ENCODE measurements at regions not wholly inside any gene's neighbourhood (a gene's known extent, or its start where the extent isn't known, plus 50 kb on each side); places are given as distances from the start of the nearest gene placed in this dataset.

DNA sequence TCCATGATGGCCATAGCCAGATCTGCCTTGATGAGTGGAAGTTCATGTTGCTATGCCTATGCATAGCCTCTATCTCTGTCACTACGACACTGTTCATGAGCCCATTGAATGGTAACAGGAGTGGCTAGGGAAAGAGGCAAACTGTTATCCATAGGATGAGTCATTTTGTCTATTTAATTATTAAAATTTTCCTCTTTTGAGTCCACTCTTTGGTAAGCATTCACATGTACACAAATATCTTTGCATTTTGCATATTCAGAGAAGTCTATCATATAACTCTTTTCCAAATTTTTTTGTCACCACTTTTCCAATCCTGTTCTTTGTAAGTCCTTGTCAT is 364.4 kb downstream of the KCNJ3 start:
- DNase-seq (ENCODE audit: low read depth, low spot score) = no peak
- no peak overlapping the region for H3K4me3 ChIP-seq (ENCODE audit: low read length)

DNA sequence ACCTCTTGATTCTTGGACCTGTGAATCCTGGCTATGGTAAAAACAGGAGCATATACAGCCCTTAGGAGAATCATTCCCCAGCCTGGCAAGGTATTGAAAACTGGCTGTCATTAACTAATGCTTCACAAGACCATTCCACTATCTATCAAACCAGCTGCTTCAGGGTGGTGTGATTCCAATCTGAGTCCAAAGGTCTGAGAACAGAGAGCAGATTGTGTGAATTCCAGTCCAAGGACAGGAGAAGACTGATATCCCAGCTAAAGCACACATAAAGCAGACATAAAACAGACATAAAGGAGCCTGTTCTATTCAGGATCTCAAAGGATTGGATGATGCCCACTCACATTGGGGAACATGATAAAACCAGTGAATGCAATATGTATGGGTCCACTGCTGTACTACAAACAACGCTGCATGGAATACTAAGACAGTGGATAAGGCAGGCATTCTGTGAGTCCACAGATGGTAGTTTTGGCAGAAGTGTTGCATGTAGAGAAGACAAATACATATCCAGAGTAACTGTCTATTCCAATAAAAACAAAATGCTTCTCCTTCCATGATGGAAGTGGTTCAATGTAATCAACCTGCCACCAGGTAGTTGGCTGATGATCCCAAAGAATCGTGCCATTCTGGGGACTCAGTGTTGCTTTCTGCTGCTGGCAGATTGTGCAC is 363.9 kb downstream of the KCNJ3 start:
- no peak overlapping the region for H3K4me3 ChIP-seq (ENCODE audit: low read length)
- DNase-seq (ENCODE audit: low read depth, low spot score) = no peak

DNA sequence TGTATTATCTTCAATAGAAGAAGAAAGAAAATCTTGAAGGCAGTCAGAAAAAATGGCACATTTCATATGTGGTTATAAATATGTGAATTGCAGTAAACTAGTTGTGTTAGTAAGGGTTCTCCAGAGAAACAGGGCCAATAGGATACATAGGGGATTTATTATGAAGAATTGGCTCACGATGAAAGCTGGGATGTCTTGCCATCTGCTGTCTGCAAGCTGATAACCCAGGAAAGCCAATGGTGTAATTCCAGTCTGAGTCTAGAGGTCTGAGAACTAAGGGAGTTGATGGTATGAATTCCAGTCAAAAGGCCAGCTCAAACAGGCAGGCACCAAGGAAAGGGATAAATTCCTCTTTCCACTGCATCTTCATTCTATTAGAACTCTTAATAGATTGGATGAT is 362.4 kb downstream of the KCNJ3 start:
- no peak for DNase-seq (ENCODE audit: low read depth, low spot score)
- H3K4me3 ChIP-seq (ENCODE audit: low read length) = no peak overlapping the region

DNA sequence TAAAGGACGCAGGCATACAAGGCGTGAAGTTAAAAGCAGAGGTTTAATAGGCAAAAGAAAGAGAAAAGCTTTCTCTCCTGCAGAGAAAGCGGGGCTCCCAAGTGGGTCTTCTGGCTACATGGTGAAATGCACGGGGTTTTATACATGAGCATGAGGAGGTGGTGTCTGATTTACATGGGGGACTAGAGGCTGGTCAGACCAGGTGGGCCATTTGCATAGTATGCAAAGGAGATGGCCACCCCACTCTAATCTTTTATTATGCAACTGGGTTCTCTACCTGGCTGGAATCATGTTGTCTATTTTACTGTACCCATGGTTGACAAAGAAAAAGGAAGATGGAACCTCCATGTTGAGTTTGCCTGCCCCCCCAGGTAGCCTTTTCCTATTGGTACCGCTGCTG is 356.2 kb downstream of the KCNJ3 start:
- DNase-seq (ENCODE audit: low read depth, low spot score) = no peak
- no peak overlapping the region for H3K4me3 ChIP-seq (ENCODE audit: low read length)

DNA sequence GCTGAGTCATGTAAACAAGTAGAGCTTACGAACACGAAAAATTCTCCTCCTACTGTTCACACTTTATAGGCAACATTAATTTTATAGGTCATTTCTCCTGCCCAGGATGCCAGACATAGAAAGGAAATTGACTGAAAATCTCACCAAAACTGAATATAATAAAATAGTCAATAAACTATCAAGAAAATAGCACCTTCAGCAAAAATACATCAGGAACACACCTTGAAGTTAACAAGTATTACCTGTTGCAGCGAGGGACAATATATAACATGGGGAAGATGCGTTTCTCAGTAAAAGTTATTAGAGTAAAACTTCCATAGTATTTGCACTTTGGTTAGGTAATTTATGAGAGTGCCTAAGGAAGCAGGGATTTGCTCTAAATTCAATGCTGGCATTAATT is 344.6 kb downstream of the KCNJ3 start:
- no peak overlapping the region for H3K4me3 ChIP-seq (ENCODE audit: low read length)
- no peak for DNase-seq (ENCODE audit: low read depth, low spot score)

DNA sequence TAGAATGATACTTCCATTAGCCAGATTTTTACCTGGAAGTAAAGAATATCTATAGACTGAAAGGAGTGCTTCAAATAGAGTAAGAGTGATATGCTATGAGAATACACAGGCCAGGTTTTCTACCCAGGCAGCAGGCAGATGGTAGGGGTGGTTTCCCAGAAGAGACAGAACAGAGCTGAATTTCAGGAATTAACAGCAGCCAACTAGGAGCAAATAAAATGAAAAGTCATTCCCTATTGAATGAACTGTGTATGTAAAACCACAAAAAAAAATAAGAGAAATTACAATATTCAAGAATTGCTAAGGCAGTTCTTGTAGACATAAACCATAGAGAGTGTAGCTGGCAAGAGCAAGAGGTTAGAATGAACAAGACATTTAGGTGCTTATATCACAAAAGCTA is 336.8 kb downstream of the KCNJ3 start:
- H3K4me3 ChIP-seq (ENCODE audit: low read length) = no peak overlapping the region
- no peak for DNase-seq (ENCODE audit: low read depth, low spot score)

DNA sequence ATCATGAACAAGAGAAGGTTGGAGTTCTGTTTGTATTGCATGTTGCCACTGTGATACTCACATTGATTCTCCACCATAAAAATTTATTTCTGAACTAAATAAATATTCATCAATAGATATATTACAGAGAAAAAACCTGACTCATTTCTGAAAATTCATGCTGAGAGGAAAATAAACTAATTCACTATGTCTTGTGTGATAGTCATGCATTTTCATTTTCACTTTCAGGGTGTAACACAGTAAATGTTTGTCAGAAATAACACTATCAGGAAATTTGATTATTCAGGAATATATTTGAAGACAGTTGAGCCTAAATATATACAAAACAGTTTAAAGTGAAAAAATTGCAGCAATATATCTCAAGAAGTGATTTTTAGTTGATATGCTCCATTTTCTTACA is 335.2 kb downstream of the KCNJ3 start:
- no peak overlapping the region for H3K4me3 ChIP-seq (ENCODE audit: low read length)
- no peak for DNase-seq (ENCODE audit: low read depth, low spot score)

DNA sequence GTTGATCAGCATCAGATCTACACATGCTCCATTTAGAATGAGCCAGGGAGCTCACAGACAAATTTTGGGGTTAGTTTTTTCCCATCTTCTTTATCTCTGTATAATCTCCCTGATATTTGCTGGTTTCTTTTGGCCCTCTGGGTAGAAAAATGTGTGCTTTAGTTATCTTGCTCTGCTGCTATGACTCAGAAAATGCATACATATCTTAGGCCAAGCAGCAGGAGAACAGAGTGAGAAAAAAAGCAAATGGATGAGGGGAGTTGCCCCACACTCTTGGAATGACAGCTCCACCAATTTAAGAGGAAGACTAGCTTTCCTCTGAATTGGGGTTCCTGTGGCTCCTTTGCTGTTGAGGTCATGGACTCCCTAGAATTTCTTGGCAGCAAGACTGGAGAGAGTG is 331.8 kb downstream of the KCNJ3 start:
- H3K4me3 ChIP-seq (ENCODE audit: low read length) = no peak overlapping the region
- DNase-seq (ENCODE audit: low read depth, low spot score) = no peak

DNA sequence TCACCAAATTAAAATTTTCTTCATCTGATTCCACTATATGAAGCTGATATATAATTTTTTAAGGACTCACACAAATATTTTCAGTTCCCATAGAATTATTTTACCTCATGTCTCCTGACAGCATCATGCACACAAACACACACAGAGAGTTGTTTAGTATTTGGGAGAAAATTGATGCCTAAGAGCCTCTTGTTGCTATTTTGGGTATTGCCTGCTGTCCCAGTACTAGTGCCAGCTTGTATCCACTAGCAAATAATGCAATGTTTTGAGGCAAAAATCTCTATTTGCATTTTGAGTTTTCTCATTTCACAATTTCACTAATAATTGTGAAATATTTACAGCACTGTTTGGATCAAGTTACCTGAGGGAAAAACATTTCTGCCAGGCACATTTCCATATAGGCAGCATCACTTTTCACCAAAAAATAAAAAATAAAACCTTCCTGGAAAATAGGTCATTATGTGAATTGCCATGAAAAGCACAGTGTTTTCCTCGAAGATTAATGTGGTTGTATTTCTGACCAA is 328.2 kb downstream of the KCNJ3 start:
- H3K4me3 ChIP-seq (ENCODE audit: low read length) = no peak overlapping the region

DNA sequence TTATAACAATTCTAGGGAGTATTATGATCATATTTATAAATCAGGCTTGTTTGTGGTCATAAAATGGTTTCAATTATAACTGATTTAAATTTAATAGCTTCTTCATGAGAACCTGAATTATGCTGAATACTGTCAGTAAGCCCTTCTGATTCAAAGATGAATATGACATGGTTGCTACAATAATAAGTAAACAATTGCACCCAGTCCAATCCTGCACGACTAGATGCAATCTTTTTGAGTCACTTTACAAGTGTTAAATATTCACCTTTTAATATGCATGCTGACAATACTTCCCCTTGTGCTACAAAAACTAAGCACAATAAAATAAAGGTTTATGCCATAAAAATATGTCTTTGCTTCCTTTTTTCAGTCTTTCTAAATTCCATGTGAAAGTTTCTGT is 325.2 kb downstream of the KCNJ3 start:
- H3K4me3 ChIP-seq (ENCODE audit: low read length) = no peak overlapping the region
- DNase-seq (ENCODE audit: low read depth, low spot score) = no peak

More for the DNA sequence above, 328.2 kb downstream of the KCNJ3 start:
- no peak for DNase-seq (ENCODE audit: low read depth, low spot score)

DNA sequence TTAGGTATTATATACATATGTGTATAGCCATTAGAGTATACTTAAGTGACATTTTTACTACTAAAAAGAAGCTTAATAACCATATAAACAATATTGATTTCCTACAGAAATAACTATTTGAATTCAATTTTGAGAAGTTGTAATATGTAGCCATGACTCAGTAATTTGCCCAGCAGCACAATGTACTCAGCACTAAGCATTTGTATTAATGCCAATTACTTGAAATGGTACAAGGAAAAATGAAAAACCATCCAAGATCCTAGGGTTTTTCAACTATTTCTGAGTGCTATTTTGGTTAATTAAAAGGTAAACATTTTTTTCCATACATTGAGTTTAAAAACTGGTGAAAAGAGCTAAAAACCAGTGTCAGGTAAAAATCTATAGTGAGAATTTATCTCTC is 324.0 kb downstream of the KCNJ3 start:
- H3K4me3 ChIP-seq (ENCODE audit: low read length) = no peak overlapping the region
- no peak for DNase-seq (ENCODE audit: low read depth, low spot score)

DNA sequence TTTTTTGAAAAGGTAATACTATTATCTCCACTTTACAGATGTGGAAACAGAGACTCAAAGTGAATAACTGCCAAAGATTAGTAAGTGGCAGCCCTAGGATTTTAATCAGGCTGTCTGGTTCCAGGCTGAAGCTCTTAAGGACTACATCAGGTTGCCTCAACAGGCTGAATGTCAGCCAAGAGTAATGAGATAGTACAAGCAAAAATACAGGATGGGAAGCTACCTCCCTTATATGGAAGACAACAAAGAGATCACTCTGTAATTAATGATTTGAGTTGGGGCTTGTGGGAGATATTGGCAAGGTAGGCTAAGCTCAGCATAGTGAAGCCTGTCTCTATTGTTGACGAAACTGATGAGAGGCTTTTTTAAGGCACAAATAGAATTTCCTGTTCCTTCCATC is 323.1 kb downstream of the KCNJ3 start:
- DNase-seq (ENCODE audit: low read depth, low spot score) = no peak
- no peak overlapping the region for H3K4me3 ChIP-seq (ENCODE audit: low read length)

DNA sequence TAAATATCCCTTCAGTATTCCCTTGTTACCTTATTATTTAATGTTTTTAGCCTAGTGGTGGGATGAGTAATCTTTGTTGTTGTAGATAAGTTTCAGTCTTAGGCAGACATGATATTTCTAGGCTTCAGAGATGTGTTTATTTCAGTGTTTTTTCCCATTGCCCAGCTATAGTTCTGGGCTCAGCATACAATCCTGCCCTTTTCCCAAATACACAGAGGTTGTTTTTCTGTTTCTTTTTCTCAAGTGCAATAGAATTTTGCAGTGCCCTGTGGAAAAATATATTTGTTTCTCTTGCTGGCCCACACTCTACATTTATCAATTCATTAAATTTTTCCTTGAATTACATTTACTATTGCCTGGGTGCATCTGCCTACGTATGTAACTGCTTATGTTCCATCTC is 321.8 kb downstream of the KCNJ3 start:
- DNase-seq (ENCODE audit: low read depth, low spot score) = no peak
- H3K4me3 ChIP-seq (ENCODE audit: low read length) = no peak overlapping the region

DNA sequence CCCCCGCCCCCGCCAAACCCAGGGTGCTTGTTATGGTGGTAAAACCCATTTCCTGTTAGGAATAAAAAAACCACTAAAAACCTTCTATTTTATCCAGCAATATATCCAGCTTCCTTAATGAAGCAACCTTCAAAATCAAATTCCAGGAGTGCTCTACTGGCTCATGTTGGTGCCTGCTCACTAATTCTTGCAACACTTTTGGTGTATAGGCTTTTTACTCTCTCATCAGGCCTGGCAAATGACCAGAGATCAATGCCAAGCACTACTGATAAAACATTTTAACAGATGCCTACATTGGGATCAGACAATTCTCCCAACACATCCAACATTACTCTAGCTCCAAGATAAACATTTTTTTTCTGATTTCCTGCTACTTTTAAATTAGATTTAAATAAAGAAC is 312.4 kb downstream of the KCNJ3 start:
- no peak overlapping the region for H3K4me3 ChIP-seq (ENCODE audit: low read length)
- no peak for DNase-seq (ENCODE audit: low read depth, low spot score)

DNA sequence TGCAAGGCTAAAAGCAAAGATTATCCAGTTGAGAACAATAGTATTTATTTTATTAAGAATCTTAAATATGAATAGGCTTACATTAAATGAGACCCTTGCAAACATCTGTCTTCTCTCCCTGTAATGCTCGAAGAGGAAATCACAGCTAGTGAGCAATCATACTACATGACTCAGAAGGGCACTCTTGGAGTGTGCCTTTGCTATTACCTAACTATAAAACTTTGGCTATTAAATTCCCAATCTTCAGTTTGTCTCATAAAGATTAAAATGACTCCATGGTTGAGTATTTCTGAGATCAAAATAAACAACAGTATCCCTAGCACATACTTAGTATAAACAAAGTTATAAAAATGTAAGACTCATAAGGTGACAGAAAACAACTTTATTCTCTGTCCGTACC is 296.9 kb downstream of the KCNJ3 start:
- DNase-seq (ENCODE audit: low read depth, low spot score) = no peak
- no peak overlapping the region for H3K4me3 ChIP-seq (ENCODE audit: low read length)

DNA sequence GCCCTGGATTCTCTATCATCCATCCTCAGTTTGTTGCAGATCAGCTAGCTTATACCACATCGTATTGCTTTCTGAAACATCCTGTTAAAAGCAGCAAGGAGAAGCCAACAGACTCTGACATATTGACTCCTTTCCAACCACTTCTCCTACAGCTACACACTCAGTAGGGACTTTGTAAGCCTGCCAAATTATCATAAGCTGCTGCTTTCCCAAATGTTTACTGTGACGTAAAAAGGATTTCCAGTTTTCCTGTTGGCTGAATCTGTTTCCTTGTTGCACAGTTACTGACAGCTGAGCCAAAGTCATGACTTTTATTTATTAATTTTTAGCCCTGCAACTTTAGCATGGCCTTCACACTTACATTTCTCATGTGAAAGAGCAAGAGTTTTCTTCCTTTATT is 294.3 kb downstream of the KCNJ3 start:
- DNase-seq (ENCODE audit: low read depth, low spot score) = no peak
- H3K4me3 ChIP-seq (ENCODE audit: low read length) = no peak overlapping the region

DNA sequence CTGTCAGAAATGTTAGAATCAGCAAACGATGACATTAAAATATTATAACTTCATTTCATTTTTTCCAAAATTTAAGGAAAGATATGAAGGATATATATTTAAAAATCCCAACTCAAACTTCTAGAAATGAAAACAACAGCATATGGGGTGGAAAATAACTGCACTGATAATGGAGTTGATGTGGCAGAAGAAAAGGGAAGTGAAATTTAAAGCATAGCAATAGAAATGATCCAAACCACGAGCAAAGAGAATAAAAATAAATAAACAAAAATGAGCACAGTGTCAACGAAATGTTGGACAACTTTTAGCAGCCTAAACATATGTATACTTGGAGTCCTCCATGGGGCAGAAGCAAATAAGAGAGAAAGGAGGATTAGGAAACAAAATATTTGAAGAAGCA is 280.2 kb downstream of the KCNJ3 start:
- DNase-seq (ENCODE audit: low read depth, low spot score) = no peak
- H3K4me3 ChIP-seq (ENCODE audit: low read length) = no peak overlapping the region

DNA sequence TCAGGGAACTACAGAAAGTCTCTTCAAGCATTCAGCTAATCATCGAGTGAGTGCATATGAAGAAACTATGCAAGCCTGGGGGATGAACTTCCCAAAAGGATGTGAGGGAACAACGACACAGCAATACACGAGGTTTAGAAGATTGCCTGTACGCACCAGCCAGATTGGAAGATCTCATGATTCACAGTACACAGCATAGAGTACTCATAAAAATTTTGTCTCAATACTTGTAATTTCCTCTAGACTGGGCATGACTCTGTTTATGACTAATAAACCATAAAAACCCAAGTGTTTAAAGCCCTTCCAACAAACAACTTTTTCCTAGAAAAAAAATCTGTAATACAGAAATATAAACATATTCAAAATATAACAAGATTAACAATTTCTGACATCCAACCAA is 279.7 kb downstream of the KCNJ3 start:
- DNase-seq (ENCODE audit: low read depth, low spot score) = no peak

DNA sequence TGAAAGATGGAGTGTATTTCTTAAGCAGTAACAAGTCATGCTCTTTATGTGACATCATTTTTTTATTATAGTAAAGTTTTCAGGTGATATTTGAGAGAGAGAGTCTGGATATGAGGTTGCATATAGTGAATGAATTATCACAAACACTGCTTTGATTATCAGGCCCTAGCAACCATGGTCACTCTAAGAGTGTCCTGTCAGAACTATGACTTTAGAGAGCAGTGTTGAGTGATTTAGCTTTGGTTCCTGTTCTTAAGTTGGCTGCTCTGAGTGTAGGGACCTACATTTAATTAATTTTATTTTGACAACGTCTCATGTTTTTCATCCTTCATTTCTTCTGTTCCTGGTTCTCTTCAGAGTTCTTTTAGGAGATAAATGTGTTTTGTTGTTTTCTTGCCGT is 275.5 kb downstream of the KCNJ3 start:
- no peak overlapping the region for H3K4me3 ChIP-seq (ENCODE audit: low read length)
- DNase-seq (ENCODE audit: low read depth, low spot score) = no peak

More for the DNA sequence above, 279.7 kb downstream of the KCNJ3 start:
- H3K4me3 ChIP-seq (ENCODE audit: low read length) = no peak overlapping the region

DNA sequence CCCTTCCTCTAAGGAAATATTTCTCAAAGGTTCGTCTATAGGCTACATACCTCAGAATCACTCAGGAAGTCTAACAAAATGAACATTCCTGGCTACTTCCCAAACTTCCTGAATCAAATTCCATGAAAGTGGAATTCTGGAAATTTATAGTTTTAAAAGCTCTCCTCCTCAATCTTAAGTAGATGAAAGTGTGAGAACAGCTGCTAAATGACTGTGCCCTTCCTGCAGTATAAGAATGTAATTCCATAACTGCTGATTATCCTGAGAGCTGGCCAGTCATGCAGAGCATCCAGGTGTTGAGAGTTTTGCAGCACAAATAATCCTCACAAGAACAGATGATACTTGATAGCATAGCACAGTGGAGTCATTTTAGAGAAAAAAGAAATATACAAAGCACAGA is 265.0 kb downstream of the KCNJ3 start:
- DNase-seq (ENCODE audit: low read depth, low spot score) = no peak

DNA sequence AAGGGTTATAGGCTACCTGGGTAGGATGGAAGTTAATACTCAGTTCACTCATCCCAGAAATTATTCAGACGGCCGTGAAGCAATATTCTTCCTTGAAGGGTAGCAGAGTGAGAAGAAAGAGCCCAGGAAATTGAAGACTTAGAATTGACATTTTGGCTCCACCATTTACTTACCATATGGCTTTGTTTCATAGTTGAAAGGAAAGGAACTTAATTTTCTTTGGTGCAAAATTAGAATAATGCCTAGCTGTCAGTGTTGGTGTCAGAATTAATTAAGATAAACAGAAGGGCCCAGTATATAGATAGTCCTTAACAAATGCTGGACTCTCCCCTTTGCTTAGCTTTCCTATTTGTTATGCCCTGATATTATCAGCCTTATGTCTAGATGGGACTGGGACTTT is 263.2 kb downstream of the KCNJ3 start:
- no peak overlapping the region for H3K4me3 ChIP-seq (ENCODE audit: low read length)
- no peak for DNase-seq (ENCODE audit: low read depth, low spot score)

More for the DNA sequence above, 265.0 kb downstream of the KCNJ3 start:
- H3K4me3 ChIP-seq (ENCODE audit: low read length) = no peak overlapping the region
